NCI-H510A (cell line): ENCODE measurements at regions not wholly inside any gene's neighbourhood (a gene's known extent, or its start where the extent isn't known, plus 50 kb on each side); places are given as distances from the start of the nearest gene placed in this dataset.
"Not testable (repeated sequence)": the region's sequence is repeated elsewhere in the genome, so short reads cannot be mapped to it uniquely, and the experiment has no call there.

ENCODE experiments used
- DNase-seq: peaks from one replicate; lab custom pipeline; 2025; lab: John Stamatoyannopoulos, UW

- DNase-seq, result no peak
These were observed 358.3 kb upstream of the KLHL29 start for GRCh38 chr2:23026671-23027070.

- no peak for DNase-seq
These were observed 357.6 kb upstream of the KLHL29 start for GRCh38 chr2:23027396-23027795.

GRCh38 chr2:23028106-23028505 lies 356.9 kb upstream of the KLHL29 start:
- DNase-seq, result no peak

GRCh38 chr2:23029111-23029510 lies 355.9 kb upstream of the KLHL29 start:
- no peak for DNase-seq

- DNase-seq, result no peak
These were observed 355.0 kb upstream of the KLHL29 start for GRCh38 chr2:23029951-23030350.

GRCh38 chr2:23034996-23035395 lies 350.0 kb upstream of the KLHL29 start:
- DNase-seq, result no peak

- DNase-seq, result no peak
These were observed 348.4 kb upstream of the KLHL29 start for GRCh38 chr2:23036629-23037028.

GRCh38 chr2:23037596-23037995 lies 347.4 kb upstream of the KLHL29 start:
- no peak for DNase-seq

GRCh38 chr2:23041443-23041842 lies 343.5 kb upstream of the KLHL29 start:
- DNase-seq, result no peak

- DNase-seq, result no peak
These were observed 342.6 kb upstream of the KLHL29 start for GRCh38 chr2:23042216-23042906.

- no peak for DNase-seq
These were observed 334.6 kb upstream of the KLHL29 start for GRCh38 chr2:23050388-23050787.

- DNase-seq, result no peak
These were observed 331.4 kb upstream of the KLHL29 start for GRCh38 chr2:23053601-23054000.

- DNase-seq, result no peak
These were observed 329.7 kb upstream of the KLHL29 start for GRCh38 chr2:23055251-23055650.

GRCh38 chr2:23056846-23057245 lies 328.1 kb upstream of the KLHL29 start:
- DNase-seq, result not testable (repeated sequence)

- no peak for DNase-seq
These were observed 326.5 kb upstream of the KLHL29 start for GRCh38 chr2:23058435-23058834.

- no peak for DNase-seq
These were observed 319.8 kb upstream of the KLHL29 start for GRCh38 chr2:23065210-23065609.

GRCh38 chr2:23065936-23066335 lies 319.0 kb upstream of the KLHL29 start:
- DNase-seq, result no peak

- no peak for DNase-seq
These were observed 318.3 kb upstream of the KLHL29 start for GRCh38 chr2:23066686-23067085.

- DNase-seq, result no peak
These were observed 315.8 kb upstream of the KLHL29 start for GRCh38 chr2:23069156-23069555.

GRCh38 chr2:23069923-23070322 lies 315.1 kb upstream of the KLHL29 start:
- peak; percentile 36 for DNase-seq

- no peak for DNase-seq
These were observed 311.9 kb upstream of the KLHL29 start for GRCh38 chr2:23073056-23073455.

GRCh38 chr2:23073671-23074070 lies 311.3 kb upstream of the KLHL29 start:
- no peak for DNase-seq

GRCh38 chr2:23077596-23077995 lies 307.4 kb upstream of the KLHL29 start:
- DNase-seq, result no peak

- no peak for DNase-seq
These were observed 306.1 kb upstream of the KLHL29 start for GRCh38 chr2:23078784-23079434.
